ENCODE measurements at regions not wholly inside any gene's neighbourhood (a gene's known extent, or its start where the extent isn't known, plus 50 kb on each side); places are given as distances from the start of the nearest gene placed in this dataset.

DNA sequence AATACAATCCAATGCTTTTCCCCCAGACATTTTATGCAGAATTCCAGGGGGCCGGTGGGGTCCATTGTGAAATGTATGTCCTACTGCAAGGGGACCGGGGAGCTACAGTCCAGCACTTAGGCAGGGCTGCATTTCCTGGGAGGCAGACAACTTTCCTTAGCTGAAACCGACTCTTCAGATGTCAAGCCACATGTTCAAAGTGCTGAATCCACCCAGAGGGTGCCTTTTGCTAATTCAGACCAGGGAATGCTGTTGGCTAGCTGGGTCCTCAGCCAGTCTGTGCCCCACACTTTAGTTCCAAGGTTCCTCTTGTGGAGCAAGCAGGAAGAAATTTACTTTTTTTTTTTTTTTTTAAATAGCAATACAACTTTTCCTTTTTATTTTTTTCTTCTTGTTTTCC, 219.5 kb upstream of the LRTM1 start:
- TF ChIP-seq POLR2A (IDR thresholded peaks at IDR 0.05) (no peak), CTCF (IDR thresholded peaks at IDR 0.05) (no peak)
